ENCODE measurements at regions not wholly inside any gene's neighbourhood (a gene's known extent, or its start where the extent isn't known, plus 50 kb on each side); places are given as distances from the start of the nearest gene placed in this dataset.

- TF ChIP-seq CTCF (conservative IDR thresholded peaks at IDR 0.05; ENCODE audit: low read depth in 2 of 2), result no peak
- TF ChIP-seq JUNB (IDR thresholded peaks at IDR 0.05; ENCODE audit: unreplicated experiment), result no peak
- TF ChIP-seq EZH2 (IDR thresholded peaks at IDR 0.05; ENCODE audit: low read depth, unreplicated experiment), result no peak
- TF ChIP-seq POLR2AphosphoS5 (IDR thresholded peaks at IDR 0.05; ENCODE audit: low read depth), result no peak
- TF ChIP-seq REST (IDR thresholded peaks at IDR 0.05; ENCODE audit: unreplicated experiment), result no peak
- TF ChIP-seq ZNF331 (CRISPR knock-in tag; IDR thresholded peaks at IDR 0.05; ENCODE audit: low read depth), result no peak
- TF ChIP-seq CREB1 (CRISPR knock-in tag; IDR thresholded peaks at IDR 0.05; ENCODE audit: low read depth), result no peak
- TF ChIP-seq EZH2phosphoT487 (IDR thresholded peaks at IDR 0.05; ENCODE audit: unreplicated experiment), result no peak
- TF ChIP-seq ZNF462 (CRISPR knock-in tag; IDR thresholded peaks at IDR 0.05), result no peak
- no peak for TF ChIP-seq NANOG (IDR thresholded peaks at IDR 0.05; ENCODE audit: borderline replicate concordance)
These were observed 190.4 kb upstream of the HDAC4 start for GRCh38 chr2:239590995-239591915.
